GM18951 (cell line): ENCODE measurements at regions not wholly inside any gene's neighbourhood (a gene's known extent, or its start where the extent isn't known, plus 50 kb on each side); places are given as distances from the start of the nearest gene placed in this dataset.

Source experiments
- POLR2A ChIP-seq: IDR thresholded peaks from 4 replicates; pipeline ENCODE4 v1.6.1; 2011; ENCODE audit warnings: mild to moderate bottlenecking; ENCODE audit not compliant: insufficient read length, insufficient read depth; ENCODE audit errors: extremely low read depth
- in situ Hi-C: fragments of 300-500 bp; cut with MboI; formaldehyde crosslinking; loops from one replicate; pipeline ENCODE4 v1.12.0; 2022; ENCODE audit warnings: low sequenced_read_pairs, mixed read lengths, inconsistent platforms; ENCODE audit not compliant: unreplicated experiment

DNA sequence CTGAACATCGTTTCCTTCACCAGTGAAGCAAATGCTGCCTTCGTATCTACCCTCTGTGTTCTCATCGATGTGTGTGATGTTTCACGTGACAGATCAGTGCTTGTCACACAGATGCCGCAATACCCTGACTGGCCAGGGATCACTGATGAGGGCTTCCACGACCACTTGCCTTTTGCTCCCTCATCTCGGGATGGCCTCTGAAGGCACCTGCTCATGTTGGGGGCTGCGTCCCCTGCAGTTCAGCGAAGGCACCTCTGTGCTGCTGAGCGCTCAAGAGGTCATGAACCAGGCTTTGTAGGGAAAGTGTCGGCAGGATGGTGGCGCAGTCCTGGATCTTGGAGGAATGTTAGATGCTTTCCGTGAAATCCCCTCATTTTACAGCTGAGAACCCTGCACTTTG, 79.2 kb upstream of the KLF13 start:
- TF ChIP-seq POLR2A: no peak

DNA sequence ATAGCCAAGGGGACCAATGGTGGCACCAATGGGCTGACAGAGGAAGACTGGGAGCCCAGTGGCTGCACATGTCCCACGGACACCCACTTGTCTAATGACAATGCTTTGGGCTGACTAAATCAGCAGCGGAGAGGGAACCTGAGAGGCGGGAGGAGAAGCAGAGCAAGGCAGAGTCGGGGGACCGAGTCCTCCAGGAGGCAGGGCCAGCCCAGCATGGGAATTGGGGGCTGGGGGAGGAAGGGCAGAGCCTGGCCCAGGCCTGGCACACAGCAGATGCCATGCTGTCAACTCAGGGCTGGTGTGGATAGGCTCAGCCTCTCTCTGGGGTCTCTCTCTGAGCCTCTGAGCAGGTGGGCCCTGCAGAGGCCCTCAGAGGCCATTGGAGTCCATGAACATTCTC, 78.4 kb upstream of the KLF13 start:
- no peak for TF ChIP-seq POLR2A
- in situ Hi-C loops: no loop called here

More for the DNA sequence above, 79.2 kb upstream of the KLF13 start:
- in situ Hi-C loops: no loop called here

GRCh38 chr15:31248951-31249350, 77.7 kb upstream of the KLF13 start:
- no peak for TF ChIP-seq POLR2A
- in situ Hi-C loops: no loop called here

- in situ Hi-C loops: no loop called here
- TF ChIP-seq POLR2A: no peak
Measured at GRCh38 chr15:31250033-31250432, 76.6 kb upstream of the KLF13 start.

DNA sequence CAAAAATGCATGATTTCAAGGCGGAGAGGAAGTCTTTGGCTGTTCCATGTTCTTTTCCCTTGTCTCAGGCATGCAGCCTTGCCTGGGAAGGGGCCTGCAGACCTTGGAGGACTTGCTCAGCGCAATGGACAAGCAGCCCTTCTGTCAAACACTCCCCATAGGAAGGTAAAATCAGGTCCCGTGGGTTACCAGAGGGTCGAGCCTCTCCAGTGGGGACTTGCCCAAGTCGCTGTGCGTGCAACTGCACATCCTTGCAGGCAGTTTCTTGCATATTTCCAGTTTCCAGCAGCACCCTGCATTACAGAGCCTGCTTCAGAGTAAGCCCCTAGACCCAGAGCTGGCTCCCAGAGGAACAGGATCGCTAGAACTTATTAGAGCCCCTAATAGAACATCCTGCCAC, 75.5 kb upstream of the KLF13 start:
- TF ChIP-seq POLR2A: no peak

GRCh38 chr15:31252171-31252785, 74.4 kb upstream of the KLF13 start:
- in situ Hi-C loops: no loop called here

More for the DNA sequence above, 75.5 kb upstream of the KLF13 start:
- in situ Hi-C loops: no loop called here

GRCh38 chr15:31254431-31255175, 72.0 kb upstream of the KLF13 start:
- TF ChIP-seq POLR2A: no peak

More at GRCh38 chr15:31252171-31252785, 74.4 kb upstream of the KLF13 start:
- no peak for TF ChIP-seq POLR2A

DNA sequence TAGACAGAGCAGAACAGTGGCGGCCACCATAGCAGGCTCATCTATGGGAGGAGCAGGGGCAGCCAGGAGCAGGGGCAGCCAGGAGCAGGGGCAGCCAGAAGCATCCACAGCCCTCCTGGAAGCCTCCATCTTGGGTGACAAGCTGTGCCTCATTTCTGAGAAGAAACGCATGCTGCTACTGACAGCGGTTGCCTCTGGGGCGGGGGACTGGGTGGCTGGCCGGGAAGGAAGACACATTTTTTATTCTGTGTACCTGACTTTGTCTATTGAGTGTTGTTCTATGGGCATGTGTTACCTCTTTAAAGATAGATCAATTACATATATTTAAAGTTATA, 71.5 kb upstream of the KLF13 start:
- no peak for TF ChIP-seq POLR2A
- in situ Hi-C loops: no loop called here

More at GRCh38 chr15:31254431-31255175, 72.0 kb upstream of the KLF13 start:
- in situ Hi-C loops: no loop called here

DNA sequence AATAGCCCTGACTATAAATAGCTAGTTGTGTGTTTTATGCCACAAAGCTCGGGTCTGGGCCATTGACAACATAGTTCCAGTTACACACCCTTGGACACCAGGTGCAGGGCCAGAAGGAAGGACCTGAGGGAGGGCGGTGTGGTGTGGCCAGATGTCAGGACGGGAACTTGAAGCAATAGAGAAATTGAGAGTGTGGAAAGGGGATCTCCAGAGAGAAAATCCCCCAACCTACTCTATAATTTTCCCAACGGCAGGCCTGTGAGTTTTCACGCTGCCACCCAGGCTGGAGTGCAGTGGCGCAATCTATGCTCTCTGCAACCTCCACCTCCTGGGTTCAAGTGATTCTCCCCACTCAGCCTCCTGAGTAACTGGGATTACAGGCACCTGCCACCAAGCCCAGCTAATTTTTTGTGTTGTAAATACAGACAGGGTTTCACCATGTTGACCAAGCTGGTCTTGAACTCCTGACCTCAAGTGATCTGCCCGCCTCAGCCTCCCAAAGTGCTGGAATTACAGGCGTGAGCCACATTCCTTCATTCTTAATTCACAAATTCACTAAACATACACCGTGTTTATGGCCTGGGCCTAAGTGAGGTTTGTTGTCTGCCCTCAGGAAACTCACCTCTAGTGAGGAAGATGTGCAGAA, 70.8 kb upstream of the KLF13 start:
- in situ Hi-C loops: no loop called here
- TF ChIP-seq POLR2A: no peak

DNA sequence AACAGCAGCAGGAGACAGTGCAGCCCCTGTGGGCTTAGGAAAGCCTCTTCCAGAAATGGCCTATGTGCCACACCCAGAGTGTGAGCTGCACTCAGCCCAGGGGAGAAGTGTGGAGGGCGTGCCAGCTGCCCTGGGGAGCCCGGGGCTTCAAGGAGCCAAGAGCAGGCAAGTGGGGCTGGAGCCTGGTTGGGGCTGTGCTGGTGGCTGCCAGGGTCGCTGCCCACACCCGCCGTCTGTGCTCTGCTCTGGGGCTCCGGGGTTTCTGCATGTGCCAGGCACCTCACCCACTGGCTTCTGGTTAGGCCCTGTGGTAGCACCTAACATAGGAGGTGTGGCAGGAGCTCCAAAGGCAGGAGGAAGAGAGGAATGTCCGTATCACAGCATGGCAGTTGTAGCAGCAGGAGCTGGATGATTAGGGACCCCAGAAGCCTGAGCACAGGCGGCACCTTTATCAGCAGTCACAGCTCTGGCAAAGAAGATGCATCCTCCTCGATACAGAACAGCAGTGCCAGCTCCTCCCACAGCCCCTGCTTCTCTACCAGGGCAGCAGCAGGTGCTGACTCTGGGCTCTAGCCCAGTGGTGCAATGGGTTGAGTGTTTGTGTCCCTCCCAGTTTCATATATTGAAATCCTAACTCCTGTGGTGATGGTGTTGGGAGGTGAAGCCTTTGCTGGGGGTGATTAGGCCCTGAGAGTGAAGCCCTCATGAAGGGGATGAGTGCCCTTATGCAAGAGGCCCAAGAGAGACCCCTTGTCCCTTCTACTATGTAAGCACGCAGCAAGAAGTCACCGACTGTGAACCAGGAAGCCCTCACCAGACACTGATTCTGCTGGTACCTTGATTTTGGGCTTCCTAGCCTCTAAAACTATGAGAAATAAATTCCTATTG, 70.0 kb upstream of the KLF13 start:
- in situ Hi-C loops: no loop called here
- TF ChIP-seq POLR2A: peak; percentile 35

DNA sequence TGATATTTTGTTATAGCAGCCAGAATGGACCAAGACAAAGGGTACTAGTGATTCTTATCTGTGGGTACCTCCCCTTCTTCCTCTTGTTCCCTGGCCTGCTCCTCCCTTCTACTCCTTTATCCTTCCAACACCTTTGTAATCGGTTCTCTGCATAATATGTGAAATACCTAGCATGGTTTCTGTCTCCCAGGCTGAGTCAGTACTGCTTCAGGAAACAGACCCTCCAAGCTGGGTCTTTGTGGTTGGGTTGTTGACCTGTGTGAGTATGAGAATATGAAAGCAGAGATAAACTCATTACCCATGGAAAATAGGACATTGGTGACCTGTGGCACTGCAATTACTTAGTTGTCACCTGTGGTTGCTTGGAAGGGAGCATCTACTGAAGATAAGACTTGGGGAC, 69.3 kb upstream of the KLF13 start:
- TF ChIP-seq POLR2A: no peak
- in situ Hi-C loops: no loop called here

DNA sequence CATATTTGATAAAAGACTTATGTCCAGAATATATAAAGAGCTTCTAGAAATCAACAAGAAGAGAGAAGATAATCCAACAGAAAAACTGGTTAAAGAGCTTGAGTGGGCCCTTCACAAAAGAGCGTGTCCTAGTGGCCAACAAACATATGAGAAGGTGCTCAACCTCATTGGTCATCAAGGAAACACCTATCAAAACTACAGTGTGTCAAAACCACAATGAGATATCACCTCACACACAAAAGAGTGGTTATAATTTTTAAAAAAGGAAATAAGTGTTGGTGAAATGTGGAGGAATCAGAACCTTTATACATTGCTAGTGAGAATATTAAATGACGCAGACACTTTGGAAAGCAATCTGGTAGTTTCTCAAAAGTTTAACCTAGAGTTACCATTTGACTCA, 68.4 kb upstream of the KLF13 start:
- TF ChIP-seq POLR2A: no peak
- in situ Hi-C loops: no loop called here
